HL-60 (cell line): ENCODE measurements at regions not wholly inside any gene's neighbourhood (a gene's known extent, or its start where the extent isn't known, plus 50 kb on each side); places are given as distances from the start of the nearest gene placed in this dataset.

ENCODE experiments used
- DNase-seq, 2 experiments: peaks; one replicate each; pipeline ENCODE4 v3.0.0-alpha.2; 2010 to 2020; ENCODE audit warnings: low read depth in 1 of 2, low spot score in 1 of 2
- H3K27ac ChIP-seq: fragments of 250-450 bp; sonication (Bioruptor Pico); replicated peaks from 2 replicates; pipeline ENCODE4 v1.5.1; 2020; ENCODE audit warnings: mild to moderate bottlenecking, moderate library complexity
- H3K27me3 ChIP-seq: fragments of 250-450 bp; sonication (Bioruptor Pico); 2 replicates; pipeline ENCODE4 v1.5.1; 2021; ENCODE audit warnings: mild to moderate bottlenecking, moderate library complexity; ENCODE audit not compliant: insufficient read depth, poor library complexity, severe bottlenecking
- H3K4me3 ChIP-seq: replicated peaks from 2 replicates; pipeline ENCODE4 v1.5.1; 2011; ENCODE audit warnings: mild to moderate bottlenecking, control low read depth, low read length; ENCODE audit not compliant: insufficient read depth
- CTCF ChIP-seq: IDR thresholded peaks from one replicate; pipeline ENCODE4 v1.5.1; 2011; ENCODE audit warnings: low read length, control low read depth, inconsistent platforms; ENCODE audit not compliant: insufficient read depth
- GABPA ChIP-seq: IDR thresholded peaks from 2 replicates; pipeline ENCODE4 v1.6.1; 2012; ENCODE audit warnings: low read depth
- POLR2AphosphoS5 ChIP-seq: IDR thresholded peaks from 2 replicates; pipeline ENCODE4 v1.6.1; 2012; ENCODE audit warnings: low read depth
- REST ChIP-seq: IDR thresholded peaks from 2 replicates; pipeline ENCODE4 v1.6.1; 2012; ENCODE audit warnings: low read depth; ENCODE audit not compliant: insufficient replicate concordance
- SPI1 ChIP-seq: IDR thresholded peaks from 2 replicates; pipeline ENCODE4 v1.6.1; 2012; ENCODE audit warnings: low read depth, mild to moderate bottlenecking, borderline replicate concordance

- H3K27ac ChIP-seq, result no peak overlapping the region
- DNase-seq, result no peak
- H3K27me3 ChIP-seq, result no peaks in the 10 kb centered on the region
- no peak overlapping the region for H3K4me3 ChIP-seq
- TF ChIP-seq GABPA, result no peak
- TF ChIP-seq POLR2AphosphoS5, result no peak
- no peak for TF ChIP-seq SPI1
- no peak for TF ChIP-seq REST
- TF ChIP-seq CTCF, result no peak
Observed at GRCh38 chr2:163465440-163465839, 270.4 kb downstream of the FIGN start.

GRCh38 chr2:163463411-163463810, 272.4 kb downstream of the FIGN start:
- H3K27me3 ChIP-seq, result no peaks in the 10 kb centered on the region
- no peak for TF ChIP-seq POLR2AphosphoS5
- no peak for TF ChIP-seq CTCF
- TF ChIP-seq GABPA, result no peak
- TF ChIP-seq SPI1, result no peak
- H3K4me3 ChIP-seq, result no peak overlapping the region
- H3K27ac ChIP-seq, result no peak overlapping the region
- no peak for DNase-seq

- TF ChIP-seq SPI1 (no peak), POLR2AphosphoS5 (no peak), REST (no peak), CTCF (no peak), GABPA (no peak)
- Histone ChIP-seq H3K4me3 (no peak overlapping the region), H3K27ac (no peak overlapping the region), H3K27me3 (no peaks in the 10 kb centered on the region)
- no peak for DNase-seq
Observed at GRCh38 chr2:163462993-163463392, 272.8 kb downstream of the FIGN start.

- Histone ChIP-seq H3K4me3 (no peak overlapping the region), H3K27me3 (no peaks in the 10 kb centered on the region), H3K27ac (no peak overlapping the region)
- DNase-seq, result no peak
- TF ChIP-seq GABPA (no peak), REST (no peak), CTCF (no peak), SPI1 (no peak), POLR2AphosphoS5 (no peak)
Observed at GRCh38 chr2:163459986-163460385, 275.8 kb downstream of the FIGN start.
